Uterus (tissue), 3 donors: ENCODE measurements at regions not wholly inside any gene's neighbourhood (a gene's known extent, or its start where the extent isn't known, plus 50 kb on each side); places are given as distances from the start of the nearest gene placed in this dataset.
A peak's percentile ranks its signal among the peaks of the same experiment; 100 is the strongest.

Experiments
- DNase-seq, 2 donors: peaks; one replicate each; pipeline ENCODE4 v3.0.0-alpha.2; 2019 to 2020
- H3K27ac ChIP-seq, 2 donors: fragments of 200-600 bp; sonication (generic); 1 replicate in 1 of 2; 2 replicates in 1 of 2; pipeline ENCODE4 v1.5.1; 2016 to 2018
- H3K27me3 ChIP-seq, 2 donors: fragments of 200-600 bp; sonication (generic); one replicate each; pipeline ENCODE4 v1.5.1; 2018 to 2019; ENCODE audit warnings: control low read depth in 1 of 2
- H3K36me3 ChIP-seq, 2 donors: fragments of 200-600 bp; sonication (generic); one replicate each; pipeline ENCODE4 v1.5.1; 2019; ENCODE audit warnings: control low read depth in 1 of 2
- H3K4me1 ChIP-seq, 2 donors: fragments of 200-600 bp; sonication (generic); one replicate each; pipeline ENCODE4 v1.5.1; 2018 to 2019; ENCODE audit warnings: control low read depth in 1 of 2
- H3K4me3 ChIP-seq, 2 donors: fragments of 200-600 bp; sonication (generic); 1 replicate in 1 of 2; 2 replicates in 1 of 2; pipeline ENCODE4 v1.5.1; 2018 to 2019; ENCODE audit warnings: mild to moderate bottlenecking in 1 of 2
- H3K9me3 ChIP-seq, 2 donors: fragments of 200-600 bp; sonication (generic); one replicate each; pipeline ENCODE4 v1.5.1; 2019; ENCODE audit warnings: control low read depth in 1 of 2
- CTCF ChIP-seq, 4 experiments: fragments of 200-600 bp in 2 of 4; fragments of 450-650 bp in 2 of 4; sonication (generic) in 2 of 4; IDR thresholded peaks; one replicate each; pipeline ENCODE4 v1.5.1; 2016 to 2019; ENCODE audit warnings: antibody characterized with exemption in 4 of 4, mild to moderate bottlenecking in 2 of 4, moderate library complexity in 1 of 4
- POLR2A ChIP-seq, 2 donors: fragments of 450-650 bp; IDR thresholded peaks; one replicate each; pipeline ENCODE4 v1.6.1; 2016; ENCODE audit warnings: antibody characterized with exemption in 2 of 2, mild to moderate bottlenecking in 1 of 2, moderate library complexity in 1 of 2
- intact Hi-C: fragments of 100-400 bp; cut with DNase I; formaldehyde crosslinking; loops from one replicate; pipeline ENCODE4 v1.15.1; 2023; ENCODE audit warnings: low total_unique reads
- donor health status: DM: yes; HTN: yes; CAD: no.

GRCh38 chr12:89946518-89947135, 238.0 kb upstream of the ATP2B1 start:
- Histone ChIP-seq H3K4me1 (peaks cover 4 to 15% of the 10 kb centered on the region in 2 donors), H3K27ac (peak overlapping the region in 1 of 2 donors; percentile 85), H3K9me3 (no peaks in the 10 kb centered on the region), H3K4me3 (no peak overlapping the region), H3K36me3 (no peaks in the 10 kb centered on the region), H3K27me3 (no peaks in the 10 kb centered on the region)
- intact Hi-C loops = no loop called here
- DNase-seq = no peak
- TF ChIP-seq POLR2A (IDR thresholded peaks at IDR 0.05) (no peak), CTCF (IDR thresholded peaks at IDR 0.05) (no peak)

GRCh38 chr12:89945123-89945522, 236.5 kb upstream of the ATP2B1 start:
- TF ChIP-seq CTCF (IDR thresholded peaks at IDR 0.05) = no peak
- TF ChIP-seq POLR2A (IDR thresholded peaks at IDR 0.05) = no peak
- H3K9me3 ChIP-seq = no peaks in the 10 kb centered on the region
- intact Hi-C loops = no loop called here

GRCh38 chr12:89943463-89943862, 234.8 kb upstream of the ATP2B1 start:
- H3K27me3 ChIP-seq = no peaks in the 10 kb centered on the region
- no peak overlapping the region for H3K4me3 ChIP-seq
- H3K36me3 ChIP-seq = no peaks in the 10 kb centered on the region
- no peaks in the 10 kb centered on the region for H3K9me3 ChIP-seq
- H3K4me1 ChIP-seq = peaks cover 1 to 3% of the 10 kb centered on the region in 2 donors
- TF ChIP-seq POLR2A (IDR thresholded peaks at IDR 0.05) (no peak), CTCF (IDR thresholded peaks at IDR 0.05) (no peak)
- no peak overlapping the region for H3K27ac ChIP-seq
- intact Hi-C loops = no loop called here
- DNase-seq = no peak

More at GRCh38 chr12:89945123-89945522, 236.5 kb upstream of the ATP2B1 start:
- Histone ChIP-seq H3K4me1 (peaks cover 4 to 15% of the 10 kb centered on the region in 2 donors), H3K27ac (no peak overlapping the region), H3K27me3 (no peaks in the 10 kb centered on the region), H3K36me3 (no peaks in the 10 kb centered on the region), H3K4me3 (no peak overlapping the region)
- no peak for DNase-seq

GRCh38 chr12:89941436-89941835, 232.8 kb upstream of the ATP2B1 start:
- Histone ChIP-seq H3K27me3 (no peaks in the 10 kb centered on the region), H3K4me3 (no peak overlapping the region), H3K27ac (no peak overlapping the region), H3K4me1 (peaks cover 0 to 3% of the 10 kb centered on the region in 2 donors), H3K36me3 (no peaks in the 10 kb centered on the region), H3K9me3 (no peaks in the 10 kb centered on the region)
- TF ChIP-seq CTCF (IDR thresholded peaks at IDR 0.05) (no peak), POLR2A (IDR thresholded peaks at IDR 0.05) (no peak)
- DNase-seq = no peak
- intact Hi-C loops = no loop called here

GRCh38 chr12:89939522-89940215, 231.0 kb upstream of the ATP2B1 start:
- intact Hi-C loops = no loop called here
- TF ChIP-seq POLR2A (IDR thresholded peaks at IDR 0.05) = no peak
- no peak for TF ChIP-seq CTCF (IDR thresholded peaks at IDR 0.05)
- Histone ChIP-seq H3K9me3 (no peaks in the 10 kb centered on the region), H3K27ac (no peak overlapping the region), H3K36me3 (no peaks in the 10 kb centered on the region), H3K4me1 (peaks cover 0 to 3% of the 10 kb centered on the region in 2 donors), H3K4me3 (no peak overlapping the region), H3K27me3 (no peaks in the 10 kb centered on the region)
- no peak for DNase-seq
